GM21360 (cell line): ENCODE measurements at regions not wholly inside any gene's neighbourhood (a gene's known extent, or its start where the extent isn't known, plus 50 kb on each side); places are given as distances from the start of the nearest gene placed in this dataset.

Experiments used
- ATAC-seq: cut with Tn5 transposase; IDR thresholded peaks from one replicate; pipeline ENCODE4 v1.9.1; 2021; ENCODE audit warnings: mild to moderate bottlenecking, moderate library complexity; ENCODE audit not compliant: unreplicated experiment

DNA sequence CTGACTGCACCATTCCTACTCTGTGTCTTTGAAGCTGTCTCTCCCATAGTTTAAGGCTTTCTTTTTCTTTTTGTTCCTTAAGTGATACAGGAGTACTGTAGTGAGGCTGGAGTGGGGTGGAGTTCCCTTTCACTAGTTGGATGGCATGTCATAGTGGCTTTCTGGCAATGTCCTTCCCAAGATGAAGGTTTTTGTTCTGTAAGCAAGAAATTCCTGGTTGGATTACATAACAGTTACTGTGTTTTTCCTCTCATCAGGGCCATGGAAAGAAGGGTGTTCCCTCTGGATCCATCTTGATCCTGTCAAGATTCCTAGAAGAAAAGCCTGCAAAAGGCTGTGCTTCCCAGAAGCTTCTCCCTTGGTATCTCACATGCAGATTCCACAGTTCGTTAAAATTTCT lies 84.2 kb downstream of the ACKR3 start:
- no peak for ATAC-seq

DNA sequence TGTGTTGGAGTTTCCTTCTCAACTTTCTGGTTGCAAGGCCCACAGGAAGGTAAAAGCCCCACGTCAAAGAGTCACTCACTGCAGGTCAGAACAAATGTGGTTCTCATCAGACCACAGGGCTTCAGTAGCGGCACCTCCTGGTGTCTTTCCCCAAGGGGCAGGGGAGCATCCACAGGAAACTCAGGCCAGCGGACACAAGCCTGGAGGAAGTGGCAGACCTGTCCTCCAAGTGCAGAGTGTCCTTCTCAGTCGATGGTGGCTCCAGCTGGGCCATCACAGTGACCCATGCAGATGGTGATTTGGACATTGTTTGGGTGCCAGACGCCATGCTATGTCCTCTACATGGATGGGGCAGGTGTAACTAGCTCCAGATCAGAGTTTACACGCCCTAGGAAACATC lies 84.9 kb downstream of the ACKR3 start:
- no peak for ATAC-seq

DNA sequence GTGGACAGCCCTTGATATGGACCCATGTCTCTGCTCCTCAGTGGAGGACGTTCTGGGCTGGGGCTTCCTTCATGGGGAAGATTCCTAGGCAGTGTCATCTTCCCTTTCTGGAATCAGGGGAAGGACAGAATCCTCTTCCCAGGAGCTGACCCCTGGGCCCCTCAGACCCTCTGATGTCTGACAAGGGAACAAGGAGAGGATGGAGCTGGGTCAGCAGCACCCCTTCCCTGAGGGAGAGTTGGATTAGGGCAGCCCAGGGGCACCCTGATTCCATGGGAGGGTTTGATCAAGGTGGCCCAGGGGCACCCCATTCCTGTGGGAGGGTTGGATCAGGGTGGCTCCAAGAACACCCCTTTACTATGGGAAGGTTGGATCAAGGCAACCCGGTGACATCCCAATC lies 86.5 kb downstream of the ACKR3 start:
- ATAC-seq, result no peak

DNA sequence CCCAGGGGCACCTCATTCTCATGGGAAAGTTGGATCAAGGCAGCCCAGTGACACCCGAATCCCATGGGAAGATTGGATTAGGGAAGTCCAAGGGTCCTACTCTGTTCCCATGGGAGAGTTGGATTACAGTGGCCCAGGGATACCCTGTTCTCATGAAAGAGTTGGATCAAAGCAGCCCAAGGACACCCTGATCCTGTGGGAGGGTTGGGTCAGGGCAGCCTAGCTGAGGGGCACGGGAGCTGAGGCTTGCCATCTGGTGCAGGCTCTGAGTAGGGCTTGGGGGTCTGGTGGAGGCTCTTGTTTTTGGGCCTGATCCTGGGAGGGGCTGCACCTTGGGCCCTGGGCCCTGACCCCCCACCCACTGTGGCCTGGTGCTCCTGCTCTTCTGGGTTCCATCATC lies 87.1 kb downstream of the ACKR3 start:
- ATAC-seq, result no peak

DNA sequence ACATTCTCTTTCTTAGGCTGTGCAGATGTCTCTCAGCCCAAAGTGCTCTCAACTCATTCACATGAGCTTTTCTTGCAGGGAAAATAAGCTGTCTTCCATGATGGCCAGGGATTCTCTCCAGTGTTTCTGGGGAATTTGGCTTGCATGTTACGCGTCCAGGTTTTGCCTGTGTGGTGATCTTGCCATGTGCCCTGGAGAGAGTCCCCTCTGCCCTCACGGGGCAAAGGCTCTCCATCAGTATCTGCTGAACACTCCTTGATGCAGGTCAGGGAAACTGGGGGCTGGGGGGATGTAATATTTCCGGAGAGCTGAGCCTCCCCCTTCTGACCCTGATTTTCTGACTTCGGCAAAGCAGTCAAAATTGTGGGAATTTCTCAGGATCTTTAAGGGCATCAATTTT lies 87.6 kb downstream of the ACKR3 start:
- no peak for ATAC-seq

DNA sequence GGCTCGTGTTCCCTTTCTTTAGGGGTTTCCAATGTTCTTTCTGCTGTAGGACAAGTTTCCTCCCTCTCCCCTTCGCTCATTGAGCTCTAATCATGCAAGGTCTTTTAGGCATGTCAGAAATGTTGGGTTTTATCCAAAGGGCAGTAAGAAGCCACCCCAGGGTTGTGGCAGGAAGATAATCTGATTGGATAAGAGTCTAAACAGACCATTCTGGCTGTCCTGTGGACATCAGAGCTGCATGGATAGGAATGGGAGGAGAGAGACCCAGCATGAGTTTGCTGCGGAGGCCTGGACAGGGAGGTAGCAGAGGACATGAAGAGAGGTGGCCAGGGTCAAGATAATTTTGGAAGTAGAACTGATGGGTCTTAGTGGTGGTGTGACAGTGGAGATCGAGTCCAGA lies 88.2 kb downstream of the ACKR3 start:
- ATAC-seq, result no peak

DNA sequence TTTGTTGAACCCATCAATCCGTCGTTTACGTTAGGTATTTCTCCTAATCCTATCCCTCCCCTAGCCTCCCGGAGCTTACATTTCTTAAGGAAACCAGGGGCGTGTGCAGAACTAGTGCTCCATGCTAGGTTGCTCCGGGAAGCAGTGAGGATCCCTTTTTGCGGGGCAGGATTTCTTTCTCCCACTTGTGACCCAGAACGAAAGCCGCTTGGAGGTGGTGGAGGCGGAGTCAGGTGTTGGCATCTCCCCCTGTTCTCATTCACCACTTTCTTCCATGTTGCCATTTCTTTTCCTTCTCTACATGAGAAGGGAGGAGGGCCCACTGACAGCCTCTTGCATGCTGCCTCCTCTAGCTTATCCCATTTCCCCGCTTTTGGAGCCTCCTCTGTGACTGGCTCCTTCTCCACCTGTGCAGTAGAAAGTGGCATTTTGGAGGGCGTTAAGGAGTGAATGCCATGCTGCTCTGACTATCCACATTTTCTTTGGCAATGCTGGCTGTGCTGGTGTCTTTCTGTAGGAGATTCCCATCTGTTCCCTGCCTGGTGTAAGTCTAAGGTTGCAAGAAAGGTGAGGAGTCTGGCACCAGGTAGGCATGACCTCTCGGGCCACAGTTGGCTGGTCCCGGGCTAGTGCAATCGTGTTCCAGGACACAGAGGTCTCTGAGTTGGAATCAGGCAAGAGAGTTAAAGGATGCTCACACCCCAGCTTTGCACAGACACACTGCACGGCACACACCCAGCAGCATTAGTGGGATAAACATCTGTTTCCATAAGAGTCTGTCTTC lies 89.5 kb downstream of the ACKR3 start:
- no peak for ATAC-seq

DNA sequence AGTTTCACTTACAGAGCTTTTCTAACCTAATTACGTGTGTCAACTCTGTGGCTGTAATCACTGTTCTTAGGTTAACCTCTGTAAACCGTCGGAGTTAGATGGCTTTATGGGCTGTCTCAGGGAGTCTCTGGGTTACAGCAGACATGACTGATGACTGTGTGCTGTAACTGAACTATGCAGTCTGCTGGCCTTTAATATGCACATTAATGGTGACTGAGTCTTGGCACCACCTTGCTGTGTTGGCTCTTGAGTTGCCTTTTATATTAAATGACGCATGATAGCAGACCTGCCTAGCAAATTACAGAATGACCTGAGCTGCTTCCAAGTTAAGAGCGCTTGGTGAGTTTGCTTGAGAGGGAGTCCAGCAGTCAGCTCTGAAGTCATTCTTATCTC lies 90.1 kb downstream of the ACKR3 start:
- no peak for ATAC-seq

DNA sequence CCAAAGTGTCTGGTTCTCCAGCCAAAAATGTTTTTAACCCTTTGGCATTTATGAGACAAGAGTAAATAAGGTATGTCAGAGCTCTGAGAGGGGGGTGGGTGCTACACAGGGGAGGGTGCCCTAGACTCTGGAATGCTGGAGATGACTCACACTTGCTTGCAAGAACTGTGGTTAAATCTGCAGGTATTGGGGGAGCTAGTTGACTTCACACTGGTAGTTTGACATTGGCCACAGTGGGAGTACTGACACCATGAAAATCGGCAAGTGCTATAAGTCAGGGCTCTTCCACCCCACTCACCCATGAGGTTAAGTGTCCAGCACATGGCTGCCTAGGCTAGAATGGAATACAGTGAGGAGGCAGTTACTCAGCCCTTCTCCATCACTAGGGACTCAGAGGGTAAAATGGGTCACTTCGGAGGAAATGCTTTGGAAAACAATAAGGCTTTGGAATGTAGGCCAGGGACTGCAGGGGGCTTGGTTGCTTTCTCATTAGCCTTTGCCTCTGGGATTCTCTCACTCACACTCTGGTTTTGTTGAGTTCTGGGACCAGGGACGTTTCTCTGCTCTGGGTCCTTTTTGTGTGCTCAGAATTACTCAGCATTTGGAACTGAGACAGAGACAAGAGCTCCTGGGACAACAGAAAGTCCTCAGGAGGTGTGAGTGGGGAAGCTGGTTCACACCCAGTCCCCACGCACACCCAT lies 91.6 kb downstream of the ACKR3 start:
- no peak for ATAC-seq

DNA sequence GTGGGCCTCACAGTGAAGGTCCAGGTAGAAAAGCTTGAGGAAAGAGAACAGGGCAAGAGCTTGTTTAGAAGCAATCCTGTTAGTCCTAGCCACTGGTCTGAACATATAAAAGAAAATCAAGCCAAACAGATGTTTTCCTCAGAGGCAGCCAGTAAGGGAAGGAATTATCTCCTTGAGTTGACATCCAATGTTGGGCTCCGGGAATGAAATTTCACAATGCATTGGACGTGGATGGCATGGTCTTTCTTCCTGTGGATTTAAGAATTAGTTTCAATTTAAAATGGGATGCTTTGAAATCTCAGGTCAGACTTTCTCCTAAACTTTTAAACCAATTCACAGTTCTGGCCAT lies 92.1 kb downstream of the ACKR3 start:
- no peak for ATAC-seq

DNA sequence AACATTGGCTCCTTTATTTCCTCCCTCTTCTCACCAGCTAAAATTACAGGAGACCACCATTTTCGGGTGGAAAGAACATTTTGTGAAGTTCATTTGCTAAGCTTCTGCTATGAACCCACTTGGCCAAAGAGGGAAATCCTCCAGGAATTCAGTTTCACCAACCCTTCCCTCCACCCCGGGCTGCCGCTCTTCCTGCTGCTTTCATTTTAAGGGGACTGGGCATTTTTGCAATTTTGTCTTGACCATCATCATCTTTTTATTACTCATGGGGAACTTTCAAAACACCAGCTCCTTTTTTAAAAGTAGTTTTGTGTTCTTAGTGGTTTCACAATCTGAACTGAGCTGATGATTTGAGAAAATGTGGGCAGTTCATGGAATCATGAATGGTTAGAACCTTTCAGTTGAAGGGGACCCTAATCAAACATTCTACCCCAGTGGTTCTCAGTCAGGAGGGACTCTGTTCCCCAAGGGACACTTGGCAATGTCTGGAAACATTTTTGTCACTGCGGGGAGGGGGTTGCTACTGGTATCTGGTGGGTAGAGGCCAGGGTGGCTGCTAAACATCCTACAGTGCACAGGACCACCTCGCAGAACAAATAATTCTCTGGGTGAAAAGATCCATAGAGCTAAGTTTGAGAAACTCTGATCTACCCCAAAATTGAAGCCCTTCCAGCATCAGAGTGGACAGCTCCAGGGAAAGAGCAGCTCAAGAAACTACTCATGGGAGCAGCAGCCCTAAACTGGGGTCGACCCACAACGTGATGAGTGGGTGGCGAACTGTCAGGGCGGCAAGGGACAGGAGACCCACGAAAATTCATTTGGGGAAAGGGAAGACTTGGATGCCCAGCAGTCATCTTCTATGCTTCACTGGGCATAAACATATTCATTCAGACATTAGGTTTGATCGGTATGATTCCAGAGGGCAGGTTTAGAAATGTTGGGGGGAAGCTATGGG lies 92.9 kb downstream of the ACKR3 start:
- no peak for ATAC-seq

DNA sequence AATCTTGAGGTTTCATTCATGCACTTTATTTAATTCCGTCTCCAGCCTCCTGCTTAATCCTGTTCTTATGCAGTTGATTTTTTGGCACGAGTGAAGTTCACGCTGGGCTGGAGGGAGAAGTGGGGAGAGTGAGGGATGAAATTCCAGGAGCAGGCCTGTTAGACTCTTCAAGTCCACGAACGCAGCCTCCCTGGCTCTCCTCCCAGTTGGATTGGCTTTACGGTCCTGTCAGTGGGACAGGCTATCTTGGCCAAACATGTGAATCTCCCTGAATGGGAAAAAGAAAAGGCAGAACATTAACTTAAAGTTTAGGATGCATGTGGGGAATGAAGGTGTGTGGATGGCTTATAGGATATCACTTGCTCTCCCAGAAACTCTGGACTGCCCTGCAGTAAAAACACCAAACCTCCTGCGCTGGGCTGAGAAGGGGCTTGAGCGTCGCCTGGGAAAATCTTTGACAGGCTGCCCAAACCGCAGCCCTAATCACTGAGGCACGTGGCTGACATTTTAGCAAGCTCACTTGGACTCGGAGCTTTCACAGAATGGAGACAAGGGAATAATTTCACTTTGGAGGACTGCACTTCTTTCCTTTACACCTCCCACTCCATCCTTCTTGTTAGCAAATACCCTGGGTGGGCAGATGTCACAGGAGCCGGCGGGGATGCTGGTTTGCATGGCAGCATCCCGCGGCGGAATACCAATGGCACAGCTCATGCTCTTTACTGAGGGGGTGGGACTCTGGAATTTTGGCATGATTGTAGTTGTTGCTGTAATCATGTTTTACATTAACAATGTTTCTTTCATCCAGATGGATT lies 93.9 kb downstream of the ACKR3 start:
- no peak for ATAC-seq

DNA sequence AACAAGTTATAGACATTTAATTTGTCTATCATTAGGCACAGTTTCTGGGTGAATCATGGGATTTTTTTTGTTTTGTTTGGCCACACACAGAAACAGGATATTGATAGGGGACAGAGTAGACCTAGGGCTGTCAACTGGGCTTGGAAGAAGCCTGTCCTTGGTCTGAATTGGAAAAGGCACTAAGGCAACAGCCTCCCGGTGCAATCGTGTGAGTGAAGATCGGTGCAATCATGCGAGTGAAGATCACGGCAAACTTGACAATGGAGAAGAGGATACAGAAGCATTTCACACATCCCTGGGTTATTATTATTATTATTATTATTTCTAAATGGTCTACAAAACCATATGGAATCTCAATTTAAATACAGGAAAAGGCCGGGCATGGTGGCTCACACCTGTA lies 94.5 kb downstream of the ACKR3 start:
- no peak for ATAC-seq

DNA sequence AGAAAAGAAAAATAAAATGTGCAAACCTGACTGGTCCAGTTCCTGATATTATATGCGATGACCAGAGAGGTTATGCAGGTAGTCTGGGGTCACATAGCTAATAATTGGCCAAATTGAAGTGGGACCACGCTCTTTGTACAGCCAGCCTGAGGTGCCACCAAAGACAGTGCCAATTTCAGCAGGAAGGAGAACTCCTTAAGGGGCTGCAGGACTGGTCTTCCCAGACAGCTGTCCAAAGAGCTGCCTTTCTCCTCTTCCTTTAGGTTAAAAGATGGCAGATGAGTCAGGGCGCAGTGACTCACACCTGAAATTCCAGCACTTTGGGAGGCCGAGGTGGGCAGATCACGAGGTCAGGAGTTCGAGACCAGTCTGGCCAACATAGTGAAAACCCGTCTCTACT lies 95.5 kb downstream of the ACKR3 start:
- no peak for ATAC-seq

DNA sequence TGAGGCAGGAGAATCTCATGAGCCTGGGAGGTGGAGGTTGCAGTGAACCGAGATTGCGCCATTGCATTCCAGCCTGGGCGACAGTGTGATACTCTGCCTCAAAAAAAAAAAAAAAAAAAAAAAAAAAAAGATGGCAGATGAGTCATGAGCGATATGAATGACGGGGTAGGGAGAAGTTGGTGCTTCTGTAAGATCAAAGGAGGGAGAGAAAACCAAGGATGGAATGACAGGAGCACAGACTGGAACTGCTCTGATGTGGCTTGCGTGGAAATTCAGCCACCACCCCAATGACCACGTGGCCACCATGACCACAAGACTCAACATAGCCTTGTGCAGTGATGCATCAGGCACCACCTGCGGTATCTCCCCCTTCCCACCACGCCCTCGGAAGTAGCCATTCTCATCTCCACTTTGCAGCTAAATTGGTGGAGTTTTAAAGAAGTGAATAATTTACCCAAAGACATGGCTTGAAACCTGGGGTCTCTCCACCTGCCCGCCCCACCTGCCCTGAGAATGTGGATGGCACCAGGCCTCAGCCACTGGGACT lies 96.0 kb downstream of the ACKR3 start:
- no peak for ATAC-seq

DNA sequence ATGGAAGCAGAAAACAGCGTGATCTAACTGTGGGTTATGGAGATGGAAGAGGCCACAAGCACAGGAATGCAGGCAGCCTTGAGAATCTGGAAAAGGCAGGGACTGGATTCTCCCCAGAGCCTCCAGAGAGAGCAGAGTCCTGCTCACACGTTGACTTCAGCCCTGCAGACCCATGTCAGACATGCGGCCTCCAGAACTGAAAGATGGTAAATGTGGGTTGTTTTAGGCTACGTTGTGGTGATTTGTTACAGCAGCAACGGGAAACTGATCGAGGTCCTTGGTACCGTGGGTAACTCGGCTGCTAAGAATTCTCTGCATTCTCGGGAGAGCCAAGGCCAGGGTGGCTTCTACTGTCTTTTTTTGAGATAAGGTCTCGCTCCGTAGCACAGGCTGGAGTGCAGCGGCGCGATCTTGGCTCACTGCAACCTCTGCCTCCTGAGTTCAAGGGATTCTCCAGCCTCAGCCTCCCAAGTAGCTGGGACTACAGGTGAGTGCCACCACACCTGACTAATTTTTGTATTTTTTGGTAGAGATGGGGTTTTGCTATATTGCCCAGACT lies 97.1 kb downstream of the ACKR3 start:
- no peak for ATAC-seq

DNA sequence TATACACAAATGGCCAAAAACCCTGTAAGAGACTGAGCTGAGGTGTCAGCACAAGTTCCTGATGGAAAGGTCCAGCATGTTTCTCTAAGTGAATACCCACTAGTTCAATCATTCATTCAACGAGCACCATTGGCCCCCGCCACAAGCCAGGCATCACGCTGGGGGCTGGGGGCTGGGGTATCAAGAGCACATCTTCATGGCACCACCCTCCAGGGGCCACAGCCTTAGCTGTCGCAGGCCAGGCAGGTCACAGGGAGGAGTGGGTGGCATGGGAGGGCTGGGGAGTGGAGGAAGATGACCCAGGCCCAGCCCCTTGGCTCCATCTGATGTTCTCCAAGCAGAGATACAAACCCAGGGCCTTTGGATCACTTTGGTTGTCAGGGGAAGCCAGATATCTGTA lies 97.9 kb downstream of the ACKR3 start:
- ATAC-seq, result no peak

DNA sequence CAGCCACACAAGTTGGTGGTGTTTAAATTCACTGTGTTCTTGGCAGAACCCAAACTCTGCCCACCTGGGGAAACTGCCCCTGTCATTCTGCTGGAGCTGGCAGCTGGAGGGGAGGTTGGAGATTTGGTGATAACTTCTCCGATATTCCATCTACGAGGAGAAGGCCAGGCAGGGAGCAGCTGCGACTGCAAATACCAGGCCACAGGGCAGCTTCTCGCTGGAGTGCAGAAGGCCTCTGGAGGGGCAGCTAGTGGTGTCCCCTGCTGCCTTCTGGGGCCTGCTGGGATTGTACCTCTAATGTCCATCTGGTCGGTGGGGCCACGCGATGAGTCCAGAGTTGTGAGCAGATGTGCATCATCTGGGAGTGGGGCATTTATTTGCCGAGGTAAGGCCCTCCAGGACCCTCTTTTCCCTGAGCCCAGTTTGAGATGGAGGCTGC lies 98.9 kb downstream of the ACKR3 start:
- ATAC-seq, result no peak

DNA sequence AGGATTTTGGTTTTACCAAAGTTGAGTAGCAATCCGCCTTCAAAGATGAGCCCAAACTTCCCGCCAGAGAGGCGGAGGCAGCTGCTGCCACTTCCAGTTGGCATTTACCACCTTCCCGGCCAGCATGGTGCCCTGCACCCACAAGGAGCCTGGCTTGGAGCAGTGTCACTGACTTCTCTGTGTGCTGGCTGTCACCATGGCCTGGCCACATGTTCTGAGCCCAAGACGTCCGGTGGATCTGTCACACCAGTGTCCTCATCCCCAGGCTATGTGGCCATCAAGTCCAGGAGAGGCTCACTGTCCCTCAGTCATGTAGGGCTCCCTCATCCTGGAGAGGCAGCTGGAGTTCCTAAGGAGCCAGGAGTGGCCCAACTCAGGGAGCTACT lies 100.6 kb downstream of the ACKR3 start:
- no peak for ATAC-seq

DNA sequence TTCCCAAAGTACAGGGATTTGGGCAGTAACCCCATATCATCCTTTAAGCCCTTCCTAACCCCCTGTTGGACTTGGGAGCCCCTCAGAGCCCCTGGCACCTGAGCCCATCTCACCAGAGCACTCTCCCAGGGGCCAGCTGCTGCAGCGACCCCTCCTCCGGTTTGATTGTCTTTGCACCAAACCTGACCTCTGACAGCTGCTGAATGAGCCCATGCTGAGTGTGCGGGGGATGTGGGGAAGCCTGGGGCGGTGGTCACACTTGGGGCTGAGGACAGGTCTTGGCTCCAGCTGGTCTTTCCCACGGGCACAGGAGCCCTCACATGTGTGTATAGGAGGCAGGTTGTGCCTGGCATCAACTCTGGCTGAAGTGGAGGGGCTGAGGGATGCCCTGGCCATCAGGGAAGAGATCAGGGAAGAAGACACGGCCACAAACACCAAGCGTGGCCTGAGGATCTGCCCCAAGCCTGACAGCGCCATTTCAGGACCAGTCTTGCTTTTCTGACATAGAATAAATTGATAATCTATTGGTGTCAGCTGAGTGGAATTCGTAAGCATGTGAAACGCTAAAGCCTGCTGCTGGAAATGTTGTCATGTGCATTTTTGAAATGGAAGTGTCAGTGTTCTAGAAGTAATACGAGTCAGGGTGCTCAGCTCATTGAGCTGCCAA lies 102.4 kb downstream of the ACKR3 start:
- no peak for ATAC-seq
